GM21786 (cell line): ENCODE measurements at regions not wholly inside any gene's neighbourhood (a gene's known extent, or its start where the extent isn't known, plus 50 kb on each side); places are given as distances from the start of the nearest gene placed in this dataset.

Experiments used
- ATAC-seq: cut with Tn5 transposase; IDR thresholded peaks from one replicate; pipeline ENCODE4 v1.9.1; 2021; ENCODE audit not compliant: unreplicated experiment

- no peak for ATAC-seq
Observed at GRCh38 chrY:15600565-15600964, 1076.2 kb downstream of the NLGN4Y start.

DNA sequence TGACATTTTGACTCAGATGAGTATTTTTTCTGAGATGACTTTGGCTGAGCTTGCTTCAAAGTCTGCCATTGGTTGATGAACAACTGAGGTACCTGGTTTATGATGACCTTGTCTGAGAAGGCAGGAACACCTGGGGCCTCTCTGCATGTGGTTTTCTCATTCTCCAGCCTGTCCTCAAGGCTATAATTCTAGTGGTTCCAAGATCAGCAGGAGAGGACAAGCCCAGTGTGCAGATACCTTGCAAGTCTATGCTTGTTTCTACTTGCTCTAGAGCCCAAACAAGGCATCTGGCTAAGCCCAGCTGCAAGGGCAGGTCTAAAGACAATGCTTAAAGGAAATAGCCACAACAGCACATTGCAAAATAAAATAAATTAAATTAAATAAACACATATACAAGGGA, 1100.0 kb downstream of the NLGN4Y start:
- no peak for ATAC-seq

DNA sequence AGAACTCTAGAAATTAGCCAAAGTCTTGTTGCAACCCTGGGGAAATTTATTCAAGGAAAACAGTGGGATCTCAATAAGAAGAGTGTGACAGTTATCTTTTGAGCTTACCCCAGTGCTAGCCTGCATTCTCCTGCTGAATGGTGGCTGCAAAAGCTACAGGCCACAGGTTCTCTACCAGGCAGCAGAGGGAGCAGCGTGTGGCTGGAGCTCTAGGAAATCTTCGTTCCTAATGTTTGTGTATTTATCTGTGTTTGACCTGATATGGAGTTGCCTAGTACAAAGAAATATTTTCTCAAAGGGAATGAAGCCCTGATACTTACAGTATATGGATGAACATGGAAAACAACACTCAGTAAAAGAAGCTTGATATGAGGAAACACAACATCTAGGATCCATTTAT, 1100.6 kb downstream of the NLGN4Y start:
- ATAC-seq = no peak

DNA sequence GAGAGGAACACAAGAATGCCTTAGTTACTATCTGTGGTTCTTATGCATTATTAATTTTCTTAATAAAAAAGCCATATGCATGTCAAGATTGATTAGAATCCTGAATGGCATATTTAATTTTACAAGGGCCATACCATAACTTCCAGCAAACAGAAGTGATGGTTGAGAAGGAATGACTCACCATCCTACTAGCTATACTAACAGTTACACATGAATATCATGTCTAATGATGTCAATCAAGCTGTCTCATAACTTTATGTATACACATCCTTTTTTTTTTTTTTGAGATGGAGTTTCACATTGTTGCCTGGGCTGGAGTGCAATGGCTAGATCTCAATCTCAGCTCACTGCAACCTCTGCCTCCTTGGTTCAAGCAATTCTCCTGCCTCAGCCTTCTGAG, 1123.9 kb downstream of the NLGN4Y start:
- ATAC-seq = no peak

GRCh38 chrY:15650056-15650455, 1125.7 kb downstream of the NLGN4Y start:
- ATAC-seq = no peak

DNA sequence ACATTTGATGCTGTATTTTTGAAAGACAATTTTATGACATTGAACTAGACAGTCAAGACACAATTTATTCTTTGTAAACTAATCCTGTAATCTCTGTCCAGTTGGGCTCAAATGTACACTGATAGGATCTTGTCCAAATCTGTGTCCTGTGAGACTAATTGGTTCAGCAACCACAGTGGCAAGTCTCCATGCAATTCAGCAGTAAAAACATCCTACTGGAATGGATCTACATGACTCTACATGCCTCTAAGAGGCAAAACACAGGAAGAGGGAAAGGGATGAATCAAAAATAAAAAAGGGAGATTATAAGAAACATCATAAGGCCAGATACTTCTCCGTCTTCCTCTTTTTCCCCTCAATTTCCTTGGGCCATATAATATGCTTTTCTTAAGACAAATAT, 1164.2 kb downstream of the NLGN4Y start:
- no peak for ATAC-seq

DNA sequence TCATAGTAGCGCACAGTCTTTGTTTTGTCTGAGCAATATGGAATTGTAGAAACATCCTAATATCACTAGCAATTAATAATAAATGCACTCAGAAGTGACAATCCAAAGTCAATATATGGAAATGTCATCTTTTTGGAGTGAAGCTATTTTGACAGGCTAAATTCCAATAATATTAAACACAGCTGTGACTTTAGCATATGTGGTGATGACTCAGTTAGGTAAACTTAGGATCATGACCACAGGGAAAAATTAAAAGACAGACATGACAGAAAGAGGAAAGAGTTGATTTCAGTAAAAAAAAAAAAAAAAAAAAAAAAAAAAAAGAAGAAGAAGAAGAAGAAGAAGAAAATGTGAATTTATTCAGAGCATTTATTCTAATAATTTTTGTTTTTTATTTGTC, 1165.7 kb downstream of the NLGN4Y start:
- ATAC-seq = no peak

- no peak for ATAC-seq
Observed at GRCh38 chrY:15702131-15702530, 1177.8 kb downstream of the NLGN4Y start.

DNA sequence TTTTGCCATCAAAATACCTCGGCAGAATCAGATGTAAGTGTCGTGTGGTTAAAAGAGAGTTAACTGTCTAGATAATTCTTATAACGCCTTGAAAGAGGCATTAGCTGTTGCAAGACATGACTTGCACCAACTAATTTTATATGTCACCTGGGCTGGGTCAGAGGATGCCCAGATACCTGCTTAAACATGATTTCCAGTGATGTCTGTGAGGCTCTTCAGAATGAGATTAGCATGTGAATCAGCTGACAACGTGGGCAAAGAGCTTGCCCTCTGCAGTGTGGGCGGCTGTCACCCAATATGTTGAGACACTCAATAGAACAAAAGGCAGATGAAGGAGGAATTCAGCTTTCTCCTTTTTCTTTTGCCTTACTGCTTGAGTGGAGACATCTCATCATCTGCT, 1180.6 kb downstream of the NLGN4Y start:
- ATAC-seq = no peak

- no peak for ATAC-seq
Observed at GRCh38 chrY:15749533-15750433, 1225.5 kb downstream of the NLGN4Y start.

- no peak for ATAC-seq
Observed at GRCh38 chrY:15751001-15751400, 1226.7 kb downstream of the NLGN4Y start.

GRCh38 chrY:15756266-15756665, 1231.9 kb downstream of the NLGN4Y start:
- ATAC-seq = no peak

DNA sequence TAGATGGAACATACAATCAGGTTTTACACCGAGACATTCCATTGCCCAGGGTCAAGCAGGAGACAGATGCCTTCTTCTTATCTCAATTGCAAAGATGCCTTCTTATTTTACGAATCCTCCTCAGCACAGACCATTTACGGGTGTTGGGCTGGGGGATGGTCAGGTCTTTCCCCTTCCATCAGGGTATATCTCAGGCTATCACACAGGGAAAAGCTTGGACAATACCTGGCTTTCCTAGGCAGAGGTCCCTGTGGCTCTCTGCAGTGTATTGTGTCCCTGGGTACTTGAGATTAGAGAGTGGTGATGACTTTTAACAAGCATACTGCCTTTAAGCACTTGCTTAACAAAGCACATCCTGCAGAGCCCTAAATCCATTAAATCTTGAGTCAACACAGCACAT, 1249.2 kb downstream of the NLGN4Y start:
- ATAC-seq = no peak

GRCh38 chrY:15775880-15776279, 1251.6 kb downstream of the NLGN4Y start:
- ATAC-seq = no peak

- ATAC-seq = no peak
Observed at GRCh38 chrY:15779891-15780290, 1255.6 kb downstream of the NLGN4Y start.

GRCh38 chrY:15800021-15800420, 1275.7 kb downstream of the NLGN4Y start:
- ATAC-seq = no peak

- ATAC-seq = no peak
Observed at GRCh38 chrY:15805985-15806384, 1281.7 kb downstream of the NLGN4Y start.

- no peak for ATAC-seq
Observed at GRCh38 chrY:15814241-15814640, 1289.9 kb downstream of the NLGN4Y start.
